GM18505 (cell line): ENCODE measurements at regions not wholly inside any gene's neighbourhood (a gene's known extent, or its start where the extent isn't known, plus 50 kb on each side); places are given as distances from the start of the nearest gene placed in this dataset.

Source experiments
- ATAC-seq: cut with Tn5 transposase; IDR thresholded peaks from one replicate; pipeline ENCODE4 v1.9.1; 2021; ENCODE audit not compliant: unreplicated experiment
- POLR2A ChIP-seq: IDR thresholded peaks from 4 replicates; pipeline ENCODE4 v1.6.1; 2011; ENCODE audit warnings: borderline replicate concordance; ENCODE audit not compliant: insufficient read depth, insufficient read length; ENCODE audit errors: extremely low read depth

- ATAC-seq, result no peak
- no peak for TF ChIP-seq POLR2A
Observed at GRCh38 chr1:114274621-114275317, 121.1 kb upstream of the SYT6 start.

GRCh38 chr1:114272593-114272992, 118.9 kb upstream of the SYT6 start:
- no peak for TF ChIP-seq POLR2A

GRCh38 chr1:114270718-114271117, 117.0 kb upstream of the SYT6 start:
- ATAC-seq, result no peak
- TF ChIP-seq POLR2A, result no peak

More at GRCh38 chr1:114272593-114272992, 118.9 kb upstream of the SYT6 start:
- ATAC-seq, result no peak

GRCh38 chr1:114270282-114270681, 116.6 kb upstream of the SYT6 start:
- no peak for ATAC-seq

GRCh38 chr1:114269539-114269938, 115.9 kb upstream of the SYT6 start:
- no peak for TF ChIP-seq POLR2A
- ATAC-seq, result no peak

More at GRCh38 chr1:114270282-114270681, 116.6 kb upstream of the SYT6 start:
- no peak for TF ChIP-seq POLR2A

- no peak for TF ChIP-seq POLR2A
- no peak for ATAC-seq
Observed at GRCh38 chr1:114263343-114263742, 109.7 kb upstream of the SYT6 start.

- no peak for TF ChIP-seq POLR2A
- no peak for ATAC-seq
Observed at GRCh38 chr1:114262337-114262736, 108.7 kb upstream of the SYT6 start.

GRCh38 chr1:114260805-114261484, 107.3 kb upstream of the SYT6 start:
- TF ChIP-seq POLR2A, result no peak
- ATAC-seq, result no peak

GRCh38 chr1:114259511-114260160, 106.0 kb upstream of the SYT6 start:
- TF ChIP-seq POLR2A, result no peak
- no peak for ATAC-seq

- ATAC-seq, result no peak
- TF ChIP-seq POLR2A, result no peak
Observed at GRCh38 chr1:114258633-114259032, 105.0 kb upstream of the SYT6 start.

GRCh38 chr1:114258074-114258473, 104.4 kb upstream of the SYT6 start:
- ATAC-seq, result no peak
- no peak for TF ChIP-seq POLR2A

GRCh38 chr1:114257554-114257953, 103.9 kb upstream of the SYT6 start:
- no peak for TF ChIP-seq POLR2A

GRCh38 chr1:114253900-114254299, 100.2 kb upstream of the SYT6 start:
- no peak for ATAC-seq
- TF ChIP-seq POLR2A, result no peak

More at GRCh38 chr1:114257554-114257953, 103.9 kb upstream of the SYT6 start:
- no peak for ATAC-seq

GRCh38 chr1:114251573-114251939, 97.9 kb upstream of the SYT6 start:
- no peak for TF ChIP-seq POLR2A
- no peak for ATAC-seq

- TF ChIP-seq POLR2A, result no peak
- no peak for ATAC-seq
Observed at GRCh38 chr1:114250683-114251572, 97.3 kb upstream of the SYT6 start.
